ENCODE measurements at regions not wholly inside any gene's neighbourhood (a gene's known extent, or its start where the extent isn't known, plus 50 kb on each side); places are given as distances from the start of the nearest gene placed in this dataset.

GRCh38 chr1:199741586-199741985, 285.9 kb upstream of the NR5A2 start:
- Histone ChIP-seq H3K79me2 (replicated peaks; ENCODE audit: insufficient read depth, low read length) (no peaks in the 10 kb centered on the region), H3K9me3 (ENCODE audit: low read length) (no peaks in the 10 kb centered on the region), H3K27ac (ENCODE audit: low read length) (no peak overlapping the region), H3K36me3 (ENCODE audit: insufficient read depth, low read length) (no peaks in the 10 kb centered on the region), H3K9ac (ENCODE audit: low read length) (no peak overlapping the region), H4K20me1 (ENCODE audit: insufficient read depth) (no peaks in the 10 kb centered on the region), H3K27me3 (ENCODE audit: insufficient read depth, low read depth, low read length) (no peaks in the 10 kb centered on the region), H3F3A (ENCODE audit: insufficient read depth, low read length, poor library complexity, severe bottlenecking) (no peaks in the 10 kb centered on the region), H3K4me3 (ENCODE audit: low read length) (no peak overlapping the region), H3K9me2 (ENCODE audit: insufficient read depth, low read length) (no peaks in the 10 kb centered on the region), H3K4me2 (ENCODE audit: low read length) (no peak overlapping the region), H2AFZ (ENCODE audit: low read depth, low read length) (no peak overlapping the region)
- TF ChIP-seq CTCF (IDR thresholded peaks at IDR 0.05; ENCODE audit: poor library complexity, severe bottlenecking) (no peak), POLR2AphosphoS5 (IDR thresholded peaks at IDR 0.05) (no peak), MXI1 (conservative IDR thresholded peaks at IDR 0.05; ENCODE audit: poor library complexity, severe bottlenecking) (no peak), REST (IDR thresholded peaks at IDR 0.05; ENCODE audit: borderline replicate concordance) (no peak), EP300 (conservative IDR thresholded peaks at IDR 0.05; ENCODE audit: poor library complexity, severe bottlenecking) (no peak), RAD21 (conservative IDR thresholded peaks at IDR 0.05) (no peak), SMC3 (conservative IDR thresholded peaks at IDR 0.05; ENCODE audit: poor library complexity) (no peak), TAF1 (IDR thresholded peaks at IDR 0.05; ENCODE audit: low read depth) (no peak), EZH2 (IDR thresholded peaks at IDR 0.05; ENCODE audit: borderline replicate concordance, insufficient read depth, low read length, poor library complexity, severe bottlenecking) (no peak)

GRCh38 chr1:199742547-199742946, 285.0 kb upstream of the NR5A2 start:
- Histone ChIP-seq H3K9me2 (ENCODE audit: insufficient read depth, low read length) (no peaks in the 10 kb centered on the region), H3K36me3 (ENCODE audit: insufficient read depth, low read length) (no peaks in the 10 kb centered on the region), H3K9ac (ENCODE audit: low read length) (no peak overlapping the region), H3K9me3 (ENCODE audit: low read length) (no peaks in the 10 kb centered on the region), H3K27me3 (ENCODE audit: insufficient read depth, low read depth, low read length) (no peaks in the 10 kb centered on the region), H3K4me3 (ENCODE audit: low read length) (no peak overlapping the region), H3K79me2 (replicated peaks; ENCODE audit: insufficient read depth, low read length) (no peaks in the 10 kb centered on the region), H3F3A (ENCODE audit: insufficient read depth, low read length, poor library complexity, severe bottlenecking) (no peaks in the 10 kb centered on the region), H3K27ac (ENCODE audit: low read length) (no peak overlapping the region), H2AFZ (ENCODE audit: low read depth, low read length) (no peak overlapping the region), H3K4me2 (ENCODE audit: low read length) (no peak overlapping the region), H4K20me1 (ENCODE audit: insufficient read depth) (no peaks in the 10 kb centered on the region)
- no peak for TF ChIP-seq EZH2 (IDR thresholded peaks at IDR 0.05; ENCODE audit: borderline replicate concordance, insufficient read depth, low read length, poor library complexity, severe bottlenecking)
- no peak for TF ChIP-seq TAF1 (IDR thresholded peaks at IDR 0.05; ENCODE audit: low read depth)
- no peak for TF ChIP-seq EP300 (conservative IDR thresholded peaks at IDR 0.05; ENCODE audit: poor library complexity, severe bottlenecking)

GRCh38 chr1:199743227-199743626, 284.3 kb upstream of the NR5A2 start:
- no peaks in the 10 kb centered on the region for H3K36me3 ChIP-seq (ENCODE audit: insufficient read depth, low read length)
- no peaks in the 10 kb centered on the region for H3K9me3 ChIP-seq (ENCODE audit: low read length)
- H3K9ac ChIP-seq (ENCODE audit: low read length): no peak overlapping the region
- no peaks in the 10 kb centered on the region for H4K20me1 ChIP-seq (ENCODE audit: insufficient read depth)
- no peak overlapping the region for H3K27ac ChIP-seq (ENCODE audit: low read length)
- no peaks in the 10 kb centered on the region for H3F3A ChIP-seq (ENCODE audit: insufficient read depth, low read length, poor library complexity, severe bottlenecking)
- TF ChIP-seq RAD21 (conservative IDR thresholded peaks at IDR 0.05) (no peak), EP300 (conservative IDR thresholded peaks at IDR 0.05; ENCODE audit: poor library complexity, severe bottlenecking) (peak; percentile 55)
- H3K9me2 ChIP-seq (ENCODE audit: insufficient read depth, low read length): no peaks in the 10 kb centered on the region
- no peak overlapping the region for H3K4me3 ChIP-seq (ENCODE audit: low read length)
- no peak overlapping the region for H3K4me2 ChIP-seq (ENCODE audit: low read length)
- no peaks in the 10 kb centered on the region for H3K27me3 ChIP-seq (ENCODE audit: insufficient read depth, low read depth, low read length)
- H3K79me2 ChIP-seq (replicated peaks; ENCODE audit: insufficient read depth, low read length): no peaks in the 10 kb centered on the region
- no peak overlapping the region for H2AFZ ChIP-seq (ENCODE audit: low read depth, low read length)

All from neural cell (in vitro differentiated cells).